PC-3 (cell line): ENCODE measurements at regions not wholly inside any gene's neighbourhood (a gene's known extent, or its start where the extent isn't known, plus 50 kb on each side); places are given as distances from the start of the nearest gene placed in this dataset.

Experiments used
- ATAC-seq: fragments of 200-7000 bp; cut with Tn5 transposase; 2 replicates; pipeline ENCODE4 v1.9.1; 2020; ENCODE audit warnings: mild to moderate bottlenecking, moderate library complexity
- BruUV-seq: library from RNA; stranded (reverse); fragments of 400-500 nt; replicated peaks from 2 replicates; lab custom pipeline; 2021; lab: Mats Ljungman, UMichigan
- CTCF ChIA-PET: fragments of 300-600 bp; sonication (Branson Sonifier 250); formaldehyde crosslinking; loops from one replicate; lab custom pipeline; 2022; ENCODE audit warnings: antibody characterized with exemption; lab: Charles Lee
- POLR2A ChIA-PET: fragments of 300-600 bp; sonication (Branson Sonifier 250); formaldehyde crosslinking; loops from one replicate; lab custom pipeline; 2022; ENCODE audit warnings: antibody characterized with exemption; ENCODE audit not compliant: unreplicated experiment; lab: Charles Lee
- DNase-seq: peaks from one replicate; pipeline ENCODE4 v3.0.0-alpha.2; 2015
- H2AFZ ChIP-seq: fragments of 300-600 bp; sonication (generic); 2 replicates; pipeline ENCODE4 v1.6.0; 2016; ENCODE audit warnings: antibody characterized with exemption, low read length
- H3F3A ChIP-seq: fragments of 300-600 bp; sonication (generic); one replicate; pipeline ENCODE4 v1.6.0; 2017; ENCODE audit warnings: antibody characterized with exemption, low read length, control low read depth, mild to moderate bottlenecking; ENCODE audit not compliant: unreplicated experiment
- H3K27ac ChIP-seq: fragments of 300-600 bp; sonication (generic); 2 replicates; pipeline ENCODE4 v1.5.1; 2016; ENCODE audit warnings: mild to moderate bottlenecking, low read length
- H3K27me3 ChIP-seq: fragments of 300-600 bp; sonication (generic); 2 replicates; pipeline ENCODE4 v1.6.1; 2016; ENCODE audit warnings: low read length, mixed read lengths
- H3K36me3 ChIP-seq: fragments of 300-600 bp; sonication (generic); 2 replicates; pipeline ENCODE4 v1.6.1; 2016; ENCODE audit warnings: low read depth, mixed run types, low read length, mixed read lengths
- H3K4me1 ChIP-seq: fragments of 300-600 bp; sonication (generic); 2 replicates; pipeline ENCODE4 v1.5.1; 2016; ENCODE audit warnings: low read length; ENCODE audit not compliant: insufficient read depth
- H3K4me2 ChIP-seq: fragments of 300-600 bp; sonication (generic); 2 replicates; pipeline ENCODE4 v1.6.0; 2016; ENCODE audit warnings: low read length
- H3K4me3 ChIP-seq: fragments of 300-600 bp; sonication (generic); 2 replicates; pipeline ENCODE4 v1.5.1; 2016; ENCODE audit warnings: mild to moderate bottlenecking, low read length, mixed read lengths
- H3K79me2 ChIP-seq: fragments of 300-600 bp; sonication (generic); 2 replicates; pipeline ENCODE4 v1.6.1; 2017; ENCODE audit warnings: low read length, mixed read lengths
- H3K9ac ChIP-seq: fragments of 300-600 bp; sonication (generic); 2 replicates; pipeline ENCODE4 v1.6.0; 2016; ENCODE audit warnings: mild to moderate bottlenecking, low read length
- H3K9me2 ChIP-seq: fragments of 300-600 bp; sonication (generic); replicated peaks from 2 replicates; pipeline ENCODE4 v1.6.1; 2016; ENCODE audit warnings: mixed run types, low read length, mixed read lengths
- H3K9me3 ChIP-seq: fragments of 300-600 bp; sonication (generic); 2 replicates; pipeline ENCODE4 v1.6.1; 2016; ENCODE audit warnings: low read length, mixed read lengths
- H4K20me1 ChIP-seq: fragments of 300-600 bp; sonication (generic); 2 replicates; pipeline ENCODE4 v1.6.1; 2016; ENCODE audit warnings: low read length, mixed read lengths
- CTCF ChIP-seq: fragments of 300-600 bp; sonication (generic); conservative IDR thresholded peaks from 2 replicates; pipeline ENCODE4 v1.5.1; 2017; ENCODE audit warnings: antibody characterized with exemption, low read depth, mild to moderate bottlenecking, low read length
- EZH2 ChIP-seq: fragments of 300-600 bp; sonication (generic); IDR thresholded peaks from one replicate; pipeline ENCODE4 v1.6.1; 2017; ENCODE audit warnings: antibody characterized with exemption, mild to moderate bottlenecking, low read length; ENCODE audit not compliant: unreplicated experiment
- EZH2phosphoT487 ChIP-seq: fragments of 300-600 bp; sonication (generic); IDR thresholded peaks from 2 replicates; pipeline ENCODE4 v1.6.1; 2018; ENCODE audit warnings: mild to moderate bottlenecking, antibody characterized with exemption, low read length, borderline replicate concordance
- intact Hi-C: fragments of 100-400 bp; cut with micrococcal nuclease; formaldehyde crosslinking; loops from 2 replicates; pipeline ENCODE4 v1.9.0; 2023

GRCh38 chr19:28827382-28827781, 385.6 kb downstream of the UQCRFS1 start:
- BruUV-seq, result no TSS peak
- intact Hi-C loops, result no loop called here
- CTCF ChIA-PET, result no interaction called here

GRCh38 chr19:28823338-28823961, 389.5 kb downstream of the UQCRFS1 start:
- ChIA-PET CTCF (no interaction called here), POLR2A (no interaction called here)
- H3K9me3 ChIP-seq, result no peaks in the 10 kb centered on the region
- ATAC-seq, result no peak
- intact Hi-C loops, result no loop called here
- no peaks in the 10 kb centered on the region for H3K9me2 ChIP-seq
- TF ChIP-seq EZH2 (no peak), CTCF (no peak), EZH2phosphoT487 (no peak)
- H3K36me3 ChIP-seq, result no peaks in the 10 kb centered on the region
- no peak for DNase-seq
- H3K27ac ChIP-seq, result no peak overlapping the region
- H3K27me3 ChIP-seq, result no peaks in the 10 kb centered on the region
- no peaks in the 10 kb centered on the region for H4K20me1 ChIP-seq
- H3K79me2 ChIP-seq, result no peaks in the 10 kb centered on the region
- H2AFZ ChIP-seq, result no peak overlapping the region
- H3K4me1 ChIP-seq, result no peaks in the 10 kb centered on the region
- no TSS peak for BruUV-seq
- no peaks in the 10 kb centered on the region for H3F3A ChIP-seq
- H3K4me3 ChIP-seq, result no peak overlapping the region
- H3K9ac ChIP-seq, result no peak overlapping the region
- no peak overlapping the region for H3K4me2 ChIP-seq

More at GRCh38 chr19:28827382-28827781, 385.6 kb downstream of the UQCRFS1 start:
- Histone ChIP-seq H4K20me1 (no peaks in the 10 kb centered on the region), H3K79me2 (no peaks in the 10 kb centered on the region), H3K4me2 (no peak overlapping the region), H3F3A (no peaks in the 10 kb centered on the region), H3K9ac (no peak overlapping the region), H3K27ac (no peak overlapping the region), H3K9me2 (no peaks in the 10 kb centered on the region), H2AFZ (no peak overlapping the region), H3K27me3 (no peaks in the 10 kb centered on the region), H3K36me3 (no peaks in the 10 kb centered on the region), H3K4me3 (no peak overlapping the region), H3K9me3 (no peaks in the 10 kb centered on the region), H3K4me1 (no peaks in the 10 kb centered on the region)
- ATAC-seq (no peak), DNase-seq (no peak)
- TF ChIP-seq EZH2 (no peak), EZH2phosphoT487 (no peak), CTCF (no peak)
- POLR2A ChIA-PET, result no interaction called here

GRCh38 chr19:28820289-28820688, 392.7 kb downstream of the UQCRFS1 start:
- Histone ChIP-seq H3K27me3 (no peaks in the 10 kb centered on the region), H3K9me3 (no peaks in the 10 kb centered on the region), H3K4me3 (no peak overlapping the region), H4K20me1 (no peaks in the 10 kb centered on the region), H3K36me3 (no peaks in the 10 kb centered on the region), H3K4me1 (no peaks in the 10 kb centered on the region), H3K9ac (no peak overlapping the region), H3K27ac (no peak overlapping the region), H3K79me2 (no peaks in the 10 kb centered on the region), H3F3A (no peaks in the 10 kb centered on the region), H3K9me2 (no peaks in the 10 kb centered on the region), H2AFZ (no peak overlapping the region), H3K4me2 (no peak overlapping the region)
- DNase-seq (no peak), ATAC-seq (no peak)
- no TSS peak for BruUV-seq
- intact Hi-C loops, result no loop called here
- ChIA-PET CTCF (no interaction called here), POLR2A (no interaction called here)
- no peak for TF ChIP-seq EZH2phosphoT487
- TF ChIP-seq EZH2, result no peak
- TF ChIP-seq CTCF, result no peak
